Transverse colon (tissue), 4 donors: ENCODE measurements at regions not wholly inside any gene's neighbourhood (a gene's known extent, or its start where the extent isn't known, plus 50 kb on each side); places are given as distances from the start of the nearest gene placed in this dataset.

Experiments
- EP300 ChIP-seq: sonication (generic); formaldehyde crosslinking; IDR thresholded peaks from one replicate; pipeline ENCODE4 v1.6.1; 2017; ENCODE audit warnings: antibody characterized with exemption, low read depth
- POLR2A ChIP-seq: fragments of 450-650 bp; IDR thresholded peaks from one replicate; pipeline ENCODE4 v1.6.1; 2016; ENCODE audit warnings: antibody characterized with exemption, mild to moderate bottlenecking, moderate library complexity
- POLR2AphosphoS5 ChIP-seq, 3 donors: sonication (generic); formaldehyde crosslinking; IDR thresholded peaks; one replicate each; pipeline ENCODE4 v1.6.1; 2016; ENCODE audit warnings: antibody characterized with exemption in 3 of 3
- TF ChIP-seq, protein P1 (sequence below), 5 experiments: fragments of 200-600 bp in 3 of 5; fragments of 450-650 bp in 2 of 5; sonication (generic) in 3 of 5; IDR thresholded peaks; 1 replicate in 2 of 5; 2 replicates in 3 of 5; pipeline ENCODE4 v1.5.1; 2016 to 2017; ENCODE audit warnings: antibody characterized with exemption in 5 of 5, inconsistent platforms in 3 of 5, mild to moderate bottlenecking in 2 of 5, moderate library complexity in 1 of 5

DNA sequence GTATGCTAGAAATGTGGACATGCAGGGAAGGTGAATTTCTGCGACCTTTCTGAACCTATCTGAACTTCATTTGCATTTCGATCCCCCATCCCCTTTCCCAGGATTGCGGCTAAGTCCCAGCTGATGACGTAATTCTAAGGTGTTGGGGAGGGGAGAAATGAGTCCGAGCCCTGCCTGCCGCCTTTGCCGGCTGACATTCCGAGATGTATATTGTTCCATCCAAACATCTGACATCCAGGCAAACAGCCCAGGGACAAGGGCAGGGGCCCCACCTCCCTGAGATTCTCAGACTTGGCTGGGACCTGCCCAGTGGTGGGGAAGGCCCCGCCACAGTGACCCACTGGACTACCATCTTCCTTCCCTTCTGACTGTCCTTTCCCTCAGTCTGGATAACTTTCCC is 494.6 kb downstream of the ENC1 start:
- no peak for TF ChIP-seq POLR2AphosphoS5 (IDR thresholded peaks at IDR 0.05)
- no peak for TF ChIP-seq EP300
- TF ChIP-seq POLR2A, result no peak
- TF ChIP-seq, protein P1, sequence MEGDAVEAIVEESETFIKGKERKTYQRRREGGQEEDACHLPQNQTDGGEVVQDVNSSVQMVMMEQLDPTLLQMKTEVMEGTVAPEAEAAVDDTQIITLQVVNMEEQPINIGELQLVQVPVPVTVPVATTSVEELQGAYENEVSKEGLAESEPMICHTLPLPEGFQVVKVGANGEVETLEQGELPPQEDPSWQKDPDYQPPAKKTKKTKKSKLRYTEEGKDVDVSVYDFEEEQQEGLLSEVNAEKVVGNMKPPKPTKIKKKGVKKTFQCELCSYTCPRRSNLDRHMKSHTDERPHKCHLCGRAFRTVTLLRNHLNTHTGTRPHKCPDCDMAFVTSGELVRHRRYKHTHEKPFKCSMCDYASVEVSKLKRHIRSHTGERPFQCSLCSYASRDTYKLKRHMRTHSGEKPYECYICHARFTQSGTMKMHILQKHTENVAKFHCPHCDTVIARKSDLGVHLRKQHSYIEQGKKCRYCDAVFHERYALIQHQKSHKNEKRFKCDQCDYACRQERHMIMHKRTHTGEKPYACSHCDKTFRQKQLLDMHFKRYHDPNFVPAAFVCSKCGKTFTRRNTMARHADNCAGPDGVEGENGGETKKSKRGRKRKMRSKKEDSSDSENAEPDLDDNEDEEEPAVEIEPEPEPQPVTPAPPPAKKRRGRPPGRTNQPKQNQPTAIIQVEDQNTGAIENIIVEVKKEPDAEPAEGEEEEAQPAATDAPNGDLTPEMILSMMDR (IDR thresholded peaks at IDR 0.05), result no peak
